ENCODE measurements at regions not wholly inside any gene's neighbourhood (a gene's known extent, or its start where the extent isn't known, plus 50 kb on each side); places are given as distances from the start of the nearest gene placed in this dataset.

GRCh38 chrX:149185087-149185486 lies 320.0 kb downstream of the IDS start:
- H3K27ac Mint-ChIP-seq: no peak overlapping the region
- H3K36me3 Mint-ChIP-seq (ENCODE audit: low read depth): no peaks in the 10 kb centered on the region
- H3K9me3 Mint-ChIP-seq: no peaks in the 10 kb centered on the region
- intact Hi-C loops (cut with micrococcal nuclease): no loop called here
- H3K4me1 Mint-ChIP-seq: no peaks in the 10 kb centered on the region
- no peak overlapping the region for H3K4me3 Mint-ChIP-seq
- H3K27me3 Mint-ChIP-seq: no peaks in the 10 kb centered on the region
- DNase-seq: no peak

GRCh38 chrX:149161435-149162088 lies 343.5 kb downstream of the IDS start:
- no peaks in the 10 kb centered on the region for H3K4me1 Mint-ChIP-seq
- no peaks in the 10 kb centered on the region for H3K36me3 Mint-ChIP-seq (ENCODE audit: low read depth)
- H3K9me3 Mint-ChIP-seq: no peaks in the 10 kb centered on the region
- intact Hi-C loops (cut with micrococcal nuclease): no loop called here
- H3K27ac Mint-ChIP-seq: no peak overlapping the region
- no peaks in the 10 kb centered on the region for H3K27me3 Mint-ChIP-seq
- H3K4me3 Mint-ChIP-seq: no peak overlapping the region
- DNase-seq: no peak

- Mint-ChIP-seq H3K36me3 (ENCODE audit: low read depth) (no peaks in the 10 kb centered on the region), H3K27me3 (no peaks in the 10 kb centered on the region), H3K4me3 (no peak overlapping the region), H3K4me1 (no peaks in the 10 kb centered on the region), H3K27ac (no peak overlapping the region), H3K9me3 (no peaks in the 10 kb centered on the region)
- intact Hi-C loops (cut with micrococcal nuclease): no loop called here
- no peak for DNase-seq
Observed at GRCh38 chrX:149157976-149158375, 347.1 kb downstream of the IDS start.

GRCh38 chrX:149152941-149153340 lies 352.2 kb downstream of the IDS start:
- no peak for DNase-seq
- Mint-ChIP-seq H3K4me3 (no peak overlapping the region), H3K9me3 (no peaks in the 10 kb centered on the region), H3K4me1 (no peaks in the 10 kb centered on the region), H3K36me3 (ENCODE audit: low read depth) (no peaks in the 10 kb centered on the region), H3K27me3 (no peaks in the 10 kb centered on the region), H3K27ac (no peak overlapping the region)
- intact Hi-C loops (cut with micrococcal nuclease): no loop called here

- no peaks in the 10 kb centered on the region for H3K9me3 Mint-ChIP-seq
- no peaks in the 10 kb centered on the region for H3K36me3 Mint-ChIP-seq (ENCODE audit: low read depth)
- intact Hi-C loops (cut with micrococcal nuclease): no loop called here
- H3K4me3 Mint-ChIP-seq: no peak overlapping the region
- no peaks in the 10 kb centered on the region for H3K27me3 Mint-ChIP-seq
- no peak overlapping the region for H3K27ac Mint-ChIP-seq
- no peaks in the 10 kb centered on the region for H3K4me1 Mint-ChIP-seq
- DNase-seq: no peak
Observed at GRCh38 chrX:149151805-149152757, 353.0 kb downstream of the IDS start.

GRCh38 chrX:149145845-149146285 lies 359.2 kb downstream of the IDS start:
- Mint-ChIP-seq H3K9me3 (no peaks in the 10 kb centered on the region), H3K27ac (no peak overlapping the region), H3K4me1 (no peaks in the 10 kb centered on the region), H3K27me3 (no peaks in the 10 kb centered on the region), H3K4me3 (no peak overlapping the region), H3K36me3 (ENCODE audit: low read depth) (no peaks in the 10 kb centered on the region)
- no peak for DNase-seq
- intact Hi-C loops (cut with micrococcal nuclease): loop anchor here (5.0 kb wide), 1 partner anchor 141 kb away; no protein-coding TSS in a partner anchor

- intact Hi-C loops (cut with micrococcal nuclease): no loop called here
- no peaks in the 10 kb centered on the region for H3K27me3 Mint-ChIP-seq
- no peak overlapping the region for H3K27ac Mint-ChIP-seq
- H3K36me3 Mint-ChIP-seq (ENCODE audit: low read depth): no peaks in the 10 kb centered on the region
- no peaks in the 10 kb centered on the region for H3K9me3 Mint-ChIP-seq
- H3K4me3 Mint-ChIP-seq: no peak overlapping the region
- H3K4me1 Mint-ChIP-seq: no peaks in the 10 kb centered on the region
- DNase-seq: no peak
Observed at GRCh38 chrX:149131774-149132173, 373.3 kb downstream of the IDS start.

GRCh38 chrX:149129767-149130166 lies 375.3 kb downstream of the IDS start:
- no peak overlapping the region for H3K27ac Mint-ChIP-seq
- intact Hi-C loops (cut with micrococcal nuclease): no loop called here
- no peaks in the 10 kb centered on the region for H3K4me1 Mint-ChIP-seq
- H3K36me3 Mint-ChIP-seq (ENCODE audit: low read depth): no peaks in the 10 kb centered on the region
- no peaks in the 10 kb centered on the region for H3K27me3 Mint-ChIP-seq
- no peak overlapping the region for H3K4me3 Mint-ChIP-seq
- DNase-seq: no peak
- no peaks in the 10 kb centered on the region for H3K9me3 Mint-ChIP-seq

GRCh38 chrX:149124526-149125108 lies 380.5 kb downstream of the IDS start:
- H3K27me3 Mint-ChIP-seq: no peaks in the 10 kb centered on the region
- no peaks in the 10 kb centered on the region for H3K9me3 Mint-ChIP-seq
- DNase-seq: no peak
- no peak overlapping the region for H3K27ac Mint-ChIP-seq
- intact Hi-C loops (cut with micrococcal nuclease): no loop called here
- no peaks in the 10 kb centered on the region for H3K4me1 Mint-ChIP-seq
- no peak overlapping the region for H3K4me3 Mint-ChIP-seq
- H3K36me3 Mint-ChIP-seq (ENCODE audit: low read depth): no peaks in the 10 kb centered on the region

- intact Hi-C loops (cut with micrococcal nuclease): no loop called here
- H3K27ac Mint-ChIP-seq: no peak overlapping the region
- H3K9me3 Mint-ChIP-seq: no peaks in the 10 kb centered on the region
- no peaks in the 10 kb centered on the region for H3K4me1 Mint-ChIP-seq
- H3K4me3 Mint-ChIP-seq: no peak overlapping the region
- no peaks in the 10 kb centered on the region for H3K27me3 Mint-ChIP-seq
- no peaks in the 10 kb centered on the region for H3K36me3 Mint-ChIP-seq (ENCODE audit: low read depth)
- no peak for DNase-seq
Observed at GRCh38 chrX:149121206-149121920, 383.7 kb downstream of the IDS start.

GRCh38 chrX:149120459-149120858 lies 384.6 kb downstream of the IDS start:
- Mint-ChIP-seq H3K4me3 (no peak overlapping the region), H3K4me1 (no peaks in the 10 kb centered on the region), H3K36me3 (ENCODE audit: low read depth) (no peaks in the 10 kb centered on the region), H3K27ac (no peak overlapping the region), H3K27me3 (no peaks in the 10 kb centered on the region), H3K9me3 (no peaks in the 10 kb centered on the region)
- DNase-seq: no peak
- intact Hi-C loops (cut with micrococcal nuclease): no loop called here

- H3K27ac Mint-ChIP-seq: no peak overlapping the region
- no peaks in the 10 kb centered on the region for H3K36me3 Mint-ChIP-seq (ENCODE audit: low read depth)
- no peaks in the 10 kb centered on the region for H3K4me1 Mint-ChIP-seq
- no peaks in the 10 kb centered on the region for H3K27me3 Mint-ChIP-seq
- H3K9me3 Mint-ChIP-seq: peaks cover 6% of the 10 kb centered on the region
- H3K4me3 Mint-ChIP-seq: no peak overlapping the region
- intact Hi-C loops (cut with micrococcal nuclease): no loop called here
- no peak for DNase-seq
Observed at GRCh38 chrX:149114874-149115273, 390.2 kb downstream of the IDS start.

GRCh38 chrX:149114001-149114400 lies 391.1 kb downstream of the IDS start:
- H3K27me3 Mint-ChIP-seq: no peaks in the 10 kb centered on the region
- intact Hi-C loops (cut with micrococcal nuclease): no loop called here
- H3K9me3 Mint-ChIP-seq: peaks cover 10% of the 10 kb centered on the region

GRCh38 chrX:149097786-149098185 lies 407.3 kb downstream of the IDS start:
- Mint-ChIP-seq H3K36me3 (ENCODE audit: low read depth) (no peaks in the 10 kb centered on the region), H3K4me3 (no peak overlapping the region), H3K27ac (no peak overlapping the region), H3K27me3 (peaks cover 2% of the 10 kb centered on the region), H3K4me1 (no peaks in the 10 kb centered on the region), H3K9me3 (no peaks in the 10 kb centered on the region)
- DNase-seq: no peak
- intact Hi-C loops (cut with micrococcal nuclease): no loop called here

More at GRCh38 chrX:149114001-149114400, 391.1 kb downstream of the IDS start:
- Mint-ChIP-seq H3K27ac (no peak overlapping the region), H3K4me3 (no peak overlapping the region), H3K4me1 (no peaks in the 10 kb centered on the region), H3K36me3 (ENCODE audit: low read depth) (no peaks in the 10 kb centered on the region)
- no peak for DNase-seq

All from activated CD4-positive, alpha-beta T cell treated with anti-CD3 and anti-CD28 coated beads, Interleukin-2, amount 10 ng/mL, durations not matched to agents 24 days and 14 days (primary cell).